ENCODE measurements at regions not wholly inside any gene's neighbourhood (a gene's known extent, or its start where the extent isn't known, plus 50 kb on each side); places are given as distances from the start of the nearest gene placed in this dataset.

DNA sequence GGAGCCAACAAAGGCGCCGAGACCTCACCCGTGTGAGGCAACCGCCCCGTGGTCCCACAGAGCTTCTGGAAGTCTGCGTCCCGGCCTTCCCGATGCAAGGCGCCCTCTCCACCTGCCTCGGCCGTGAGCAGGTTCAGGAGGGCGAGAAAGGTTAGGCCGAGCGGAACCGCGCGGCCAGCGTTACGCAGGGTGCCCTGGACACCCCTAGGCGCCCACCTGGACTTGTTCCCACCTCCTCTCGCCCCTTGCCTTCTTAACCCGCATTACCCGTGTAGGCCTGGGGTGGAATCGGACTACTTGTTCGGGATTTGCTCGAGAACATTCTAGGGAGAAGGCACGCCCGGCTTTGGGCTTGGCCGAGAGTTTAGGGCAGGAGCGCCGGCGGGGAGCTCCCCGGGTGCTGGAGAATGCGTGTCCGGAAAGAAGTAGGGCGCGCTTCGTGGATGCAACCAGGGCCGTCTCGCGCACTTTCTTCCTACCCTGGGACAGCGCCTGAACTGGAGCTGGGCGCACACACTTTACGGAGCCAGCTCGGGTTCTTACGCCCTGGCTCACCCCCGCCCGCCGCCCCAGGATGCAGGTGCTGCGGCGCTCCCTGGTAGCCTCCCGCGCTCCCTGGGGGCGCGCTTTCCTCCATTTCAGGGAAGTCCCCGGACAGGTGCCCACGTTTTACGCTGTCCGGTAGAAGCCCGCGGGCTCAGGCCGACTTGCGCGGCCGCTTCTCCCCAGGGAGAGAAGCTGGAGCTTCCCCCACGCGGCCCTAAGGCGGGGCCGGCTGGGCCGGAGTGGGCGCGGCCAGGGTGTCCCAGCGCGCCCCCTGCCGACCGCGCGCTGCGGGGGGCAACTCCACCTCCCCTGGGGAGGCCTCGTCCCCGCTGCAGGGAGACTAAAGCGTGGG is 74.5 kb downstream of the INSIG1 start:
- H3K36me3 Mint-ChIP-seq (ENCODE audit: insufficient read depth in 1 of 3, low read depth in 3 of 3), result peaks cover 0 to 6% (median 4%) of the 10 kb centered on the region in 3 experiments; a peak in 2 of 7 replicates

More for the DNA sequence above, 74.5 kb downstream of the INSIG1 start:
- Histone ChIP-seq H3K27me3 (ENCODE audit: insufficient read depth, low read length) (peaks cover 83% of the 10 kb centered on the region), H2AFZ (ENCODE audit: low read length) (no peak overlapping the region), H2BK20ac (ENCODE audit: low read depth, low read length, poor library complexity, severe bottlenecking) (no peak overlapping the region), H3K14ac (ENCODE audit: insufficient read depth, low read length) (no peak overlapping the region), H3T11ph (ENCODE audit: low read length) (no peak overlapping the region), H3K4me1 (ENCODE audit: insufficient read depth, low read length) (no peaks in the 10 kb centered on the region), H3K18ac (ENCODE audit: insufficient read length, low read depth, low read length) (no peak overlapping the region), H3K23me2 (ENCODE audit: insufficient read length, low read depth, low read length, poor library complexity, severe bottlenecking) (no peaks in the 10 kb centered on the region), H4K5ac (ENCODE audit: insufficient read length, low read depth, low read length) (no peak overlapping the region), H2BK12ac (ENCODE audit: insufficient read length, low read depth, low read length) (no peak overlapping the region), H3K9me3 (ENCODE audit: control insufficient read depth, low read depth, low read length) (no peaks in the 10 kb centered on the region), H4K8ac (replicated peaks; ENCODE audit: insufficient read length, low read depth, low read length) (no peak overlapping the region), H4K20me1 (ENCODE audit: control insufficient read depth, insufficient read depth, insufficient read length) (no peaks in the 10 kb centered on the region), H2BK5ac (ENCODE audit: insufficient read length, low read length) (no peak overlapping the region), H4K91ac (ENCODE audit: insufficient read length, low read depth, low read length) (no peak overlapping the region), H2BK120ac (ENCODE audit: low read depth, low read length, poor library complexity, severe bottlenecking) (no peak overlapping the region), H2AK5ac (ENCODE audit: insufficient read length, low read length) (no peak overlapping the region), H3K56ac (ENCODE audit: insufficient read length, low read depth, low read length) (no peak overlapping the region), H3K27ac (ENCODE audit: insufficient read length, low read depth, low read length) (no peak overlapping the region), H3K79me1 (ENCODE audit: insufficient read depth, low read depth, low read length, poor library complexity, severe bottlenecking) (no peaks in the 10 kb centered on the region), H3K4me2 (ENCODE audit: insufficient read depth, insufficient read length, low read length) (peak overlapping the region; percentile 45), H3K79me2 (ENCODE audit: insufficient read depth, low read length) (no peaks in the 10 kb centered on the region), H3K9ac (ENCODE audit: extremely low read depth, insufficient read length, low read length) (no peak overlapping the region), H3K4ac (ENCODE audit: low read depth, low read length) (no peak overlapping the region), H2BK15ac (ENCODE audit: low read depth, low read length) (no peak overlapping the region), H3K23ac (ENCODE audit: insufficient read length, low read depth, low read length) (no peak overlapping the region)
- Mint-ChIP-seq H3K4me1 (peaks cover 17 to 32% of the 10 kb centered on the region in 2 experiments), H3K27me3 (ENCODE audit: low read depth) (peaks cover 93% of the 10 kb centered on the region), H3K4me3 (peak overlapping the region in 1 of 2 experiments; percentile 69; a peak in 1 of 5 replicates), H3K9me3 (peaks cover 12 to 29% of the 10 kb centered on the region in 2 experiments), H3K27ac (no peak overlapping the region)
- TF ChIP-seq, protein P1, sequence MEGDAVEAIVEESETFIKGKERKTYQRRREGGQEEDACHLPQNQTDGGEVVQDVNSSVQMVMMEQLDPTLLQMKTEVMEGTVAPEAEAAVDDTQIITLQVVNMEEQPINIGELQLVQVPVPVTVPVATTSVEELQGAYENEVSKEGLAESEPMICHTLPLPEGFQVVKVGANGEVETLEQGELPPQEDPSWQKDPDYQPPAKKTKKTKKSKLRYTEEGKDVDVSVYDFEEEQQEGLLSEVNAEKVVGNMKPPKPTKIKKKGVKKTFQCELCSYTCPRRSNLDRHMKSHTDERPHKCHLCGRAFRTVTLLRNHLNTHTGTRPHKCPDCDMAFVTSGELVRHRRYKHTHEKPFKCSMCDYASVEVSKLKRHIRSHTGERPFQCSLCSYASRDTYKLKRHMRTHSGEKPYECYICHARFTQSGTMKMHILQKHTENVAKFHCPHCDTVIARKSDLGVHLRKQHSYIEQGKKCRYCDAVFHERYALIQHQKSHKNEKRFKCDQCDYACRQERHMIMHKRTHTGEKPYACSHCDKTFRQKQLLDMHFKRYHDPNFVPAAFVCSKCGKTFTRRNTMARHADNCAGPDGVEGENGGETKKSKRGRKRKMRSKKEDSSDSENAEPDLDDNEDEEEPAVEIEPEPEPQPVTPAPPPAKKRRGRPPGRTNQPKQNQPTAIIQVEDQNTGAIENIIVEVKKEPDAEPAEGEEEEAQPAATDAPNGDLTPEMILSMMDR (conservative IDR thresholded peaks at IDR 0.05), result peak; percentile 35
- no peak for DNase-seq
- WGBS (ENCODE audit: extremely low coverage, insufficient read length, low lambda C conversion rate), result no CpG with 5 or more reads among the region's 82 CpGs

All from H9 (cell line).